ENCODE measurements at regions not wholly inside any gene's neighbourhood (a gene's known extent, or its start where the extent isn't known, plus 50 kb on each side); places are given as distances from the start of the nearest gene placed in this dataset.
A peak's percentile ranks its signal among the peaks of the same experiment; 100 is the strongest.
"Not testable (repeated sequence)": the region's sequence is repeated elsewhere in the genome, so short reads cannot be mapped to it uniquely, and the experiment has no call there.

DNA sequence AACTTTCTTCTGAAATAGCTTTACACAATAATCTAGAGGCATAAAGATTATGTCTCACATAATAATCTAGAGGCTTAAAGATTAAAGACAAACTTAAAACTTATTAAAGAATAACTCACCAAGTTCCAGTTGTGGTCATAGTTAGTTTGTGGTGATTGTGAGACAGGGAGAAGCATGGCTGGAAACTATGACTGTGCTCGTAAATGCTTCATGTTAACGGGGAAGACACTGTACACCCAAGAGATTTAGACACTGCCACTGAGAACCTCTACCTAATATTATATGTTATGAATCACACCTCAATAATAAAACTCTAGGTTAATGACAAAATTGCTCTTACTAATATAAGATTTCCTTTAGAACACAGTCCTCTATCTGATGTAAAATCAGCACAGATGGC is 541.6 kb downstream of the TMEM121 start:
- H3K27me3 Mint-ChIP-seq (ENCODE audit: insufficient read depth, unreplicated experiment) = peaks cover 12% of the 10 kb centered on the region
- Histone ChIP-seq H3K36me3 (ENCODE audit: control insufficient read depth, insufficient read depth, low read length) (no peaks in the 10 kb centered on the region), H3K4me1 (no peaks in the 10 kb centered on the region), H3K4me3 (ENCODE audit: low read depth, low read length) (no peak overlapping the region), H3K27me3 (replicated peaks; ENCODE audit: control insufficient read depth, insufficient read depth, low read length) (no peaks in the 10 kb centered on the region), H3K9me3 (no peaks in the 10 kb centered on the region; the same call in 1 of the 2 replicates)
- no peak overlapping the region for H3K4me3 Mint-ChIP-seq (ENCODE audit: unreplicated experiment)
- H3K27ac Mint-ChIP-seq (ENCODE audit: unreplicated experiment) = no peak overlapping the region
- intact Hi-C loops (cut with micrococcal nuclease; ENCODE audit: unreplicated experiment) = no loop called here
- BruUV-seq (replicated peaks) = no TSS peak
- ChIA-PET CTCF (no interaction called here), POLR2A (no interaction called here)
- H3K4me1 Mint-ChIP-seq (ENCODE audit: low read depth, unreplicated experiment) = no peaks in the 10 kb centered on the region
- no peaks in the 10 kb centered on the region for H3K36me3 Mint-ChIP-seq (ENCODE audit: insufficient read depth, unreplicated experiment)
- peaks cover 6% of the 10 kb centered on the region for H3K9me3 Mint-ChIP-seq (ENCODE audit: unreplicated experiment)
- no peak for DNase-seq
- TF ChIP-seq, protein P1, sequence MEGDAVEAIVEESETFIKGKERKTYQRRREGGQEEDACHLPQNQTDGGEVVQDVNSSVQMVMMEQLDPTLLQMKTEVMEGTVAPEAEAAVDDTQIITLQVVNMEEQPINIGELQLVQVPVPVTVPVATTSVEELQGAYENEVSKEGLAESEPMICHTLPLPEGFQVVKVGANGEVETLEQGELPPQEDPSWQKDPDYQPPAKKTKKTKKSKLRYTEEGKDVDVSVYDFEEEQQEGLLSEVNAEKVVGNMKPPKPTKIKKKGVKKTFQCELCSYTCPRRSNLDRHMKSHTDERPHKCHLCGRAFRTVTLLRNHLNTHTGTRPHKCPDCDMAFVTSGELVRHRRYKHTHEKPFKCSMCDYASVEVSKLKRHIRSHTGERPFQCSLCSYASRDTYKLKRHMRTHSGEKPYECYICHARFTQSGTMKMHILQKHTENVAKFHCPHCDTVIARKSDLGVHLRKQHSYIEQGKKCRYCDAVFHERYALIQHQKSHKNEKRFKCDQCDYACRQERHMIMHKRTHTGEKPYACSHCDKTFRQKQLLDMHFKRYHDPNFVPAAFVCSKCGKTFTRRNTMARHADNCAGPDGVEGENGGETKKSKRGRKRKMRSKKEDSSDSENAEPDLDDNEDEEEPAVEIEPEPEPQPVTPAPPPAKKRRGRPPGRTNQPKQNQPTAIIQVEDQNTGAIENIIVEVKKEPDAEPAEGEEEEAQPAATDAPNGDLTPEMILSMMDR (IDR thresholded peaks at IDR 0.05; ENCODE audit: insufficient read depth in 1 of 2, low read depth in 1 of 2, low read length in 1 of 2, severe bottlenecking in 1 of 2, unreplicated experiment in 1 of 2) = no peak

DNA sequence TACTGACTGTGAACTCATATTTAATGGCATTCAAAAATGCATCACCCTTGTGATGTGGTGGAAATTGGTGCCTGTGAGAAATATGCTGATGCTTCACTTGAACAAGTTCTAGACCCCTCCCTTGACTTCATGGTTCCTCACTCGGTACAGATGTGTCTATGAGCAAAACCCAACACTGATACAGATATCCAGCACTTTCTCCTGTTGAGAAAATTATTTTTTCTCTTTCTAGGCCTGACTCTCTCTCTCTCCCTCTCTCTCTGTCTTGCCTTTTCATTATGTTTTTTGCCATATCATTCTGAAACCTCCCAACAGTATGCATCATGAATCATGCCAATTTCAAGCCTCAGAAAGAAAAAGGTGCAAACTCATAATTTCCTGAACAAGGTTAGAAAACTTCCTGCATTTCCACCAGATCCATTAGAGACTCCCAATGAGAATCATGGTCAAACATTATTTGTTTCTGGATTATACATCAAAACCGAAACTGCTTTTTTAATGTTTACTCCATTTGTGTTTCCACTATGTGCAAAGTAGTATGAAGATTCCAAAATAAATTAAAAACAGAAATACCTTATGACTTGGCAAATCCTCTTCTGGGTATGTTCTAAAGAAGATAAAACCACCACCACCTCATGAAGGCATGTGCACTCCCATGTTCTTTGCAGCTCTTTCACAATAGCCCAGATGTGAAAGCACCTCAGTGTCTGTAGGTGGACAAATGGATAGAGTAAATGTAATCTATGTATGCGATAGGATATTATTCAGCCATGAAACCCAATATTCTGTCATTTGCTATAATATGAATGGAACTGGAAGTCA is 543.6 kb downstream of the TMEM121 start:
- CTCF ChIA-PET = no interaction called here
- DNase-seq = no peak
- H3K9me3 Mint-ChIP-seq (ENCODE audit: unreplicated experiment) = peaks cover 6% of the 10 kb centered on the region
- intact Hi-C loops (cut with micrococcal nuclease; ENCODE audit: unreplicated experiment) = no loop called here
- Histone ChIP-seq H3K4me3 (ENCODE audit: low read depth, low read length) (no peak overlapping the region), H3K9me3 (no peaks in the 10 kb centered on the region; the same call in 1 of the 2 replicates), H3K4me1 (no peaks in the 10 kb centered on the region), H3K27me3 (replicated peaks; ENCODE audit: control insufficient read depth, insufficient read depth, low read length) (no peaks in the 10 kb centered on the region), H3K36me3 (ENCODE audit: control insufficient read depth, insufficient read depth, low read length) (no peaks in the 10 kb centered on the region)
- no TSS peak for BruUV-seq (replicated peaks)
- TF ChIP-seq, protein P1 (IDR thresholded peaks at IDR 0.05; ENCODE audit: insufficient read depth in 1 of 2, low read depth in 1 of 2, low read length in 1 of 2, severe bottlenecking in 1 of 2, unreplicated experiment in 1 of 2) = no peak
- POLR2A ChIA-PET = no interaction called here
- no peaks in the 10 kb centered on the region for H3K4me1 Mint-ChIP-seq (ENCODE audit: low read depth, unreplicated experiment)
- H3K4me3 Mint-ChIP-seq (ENCODE audit: unreplicated experiment) = no peak overlapping the region
- no peak overlapping the region for H3K27ac Mint-ChIP-seq (ENCODE audit: unreplicated experiment)
- H3K36me3 Mint-ChIP-seq (ENCODE audit: insufficient read depth, unreplicated experiment) = no peaks in the 10 kb centered on the region
- H3K27me3 Mint-ChIP-seq (ENCODE audit: insufficient read depth, unreplicated experiment) = peaks cover 12% of the 10 kb centered on the region

DNA sequence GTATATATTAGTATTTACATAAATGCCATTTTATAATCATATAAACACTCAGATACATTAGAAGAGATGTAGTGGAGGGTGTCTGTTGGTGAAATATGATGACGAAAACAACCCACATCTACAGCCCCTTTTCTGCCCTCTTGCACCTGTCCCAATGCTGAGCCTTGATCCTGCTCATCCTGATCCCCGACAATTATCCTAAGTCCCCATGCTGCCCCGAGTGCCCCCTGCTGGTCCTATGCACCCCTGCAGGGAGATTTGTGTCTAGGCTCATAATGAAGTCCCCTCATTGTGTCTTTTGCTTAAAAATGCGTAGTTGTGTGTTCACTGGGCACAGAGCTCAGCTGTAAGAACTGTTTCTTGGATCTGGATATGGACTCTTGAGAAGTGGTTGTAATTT is 554.5 kb downstream of the TMEM121 start:
- Mint-ChIP-seq H3K27ac (ENCODE audit: unreplicated experiment) (no peak overlapping the region), H3K36me3 (ENCODE audit: insufficient read depth, unreplicated experiment) (no peaks in the 10 kb centered on the region), H3K9me3 (ENCODE audit: unreplicated experiment) (no peaks in the 10 kb centered on the region), H3K27me3 (ENCODE audit: insufficient read depth, unreplicated experiment) (peaks cover 8% of the 10 kb centered on the region), H3K4me1 (ENCODE audit: low read depth, unreplicated experiment) (no peaks in the 10 kb centered on the region), H3K4me3 (ENCODE audit: unreplicated experiment) (no peak overlapping the region)
- TF ChIP-seq, protein P1 (IDR thresholded peaks at IDR 0.05; ENCODE audit: insufficient read depth in 1 of 2, low read depth in 1 of 2, low read length in 1 of 2, severe bottlenecking in 1 of 2, unreplicated experiment in 1 of 2) = peak in 1 of 2 experiments; percentile 29
- no peak for DNase-seq
- CTCF ChIA-PET = no interaction called here
- H3K9me3 ChIP-seq = no peaks in the 10 kb centered on the region; the same call in 1 of the 2 replicates
- no TSS peak for BruUV-seq (replicated peaks)
- H3K27me3 ChIP-seq (replicated peaks; ENCODE audit: control insufficient read depth, insufficient read depth, low read length) = no peaks in the 10 kb centered on the region
- H3K4me1 ChIP-seq = no peaks in the 10 kb centered on the region
- no peaks in the 10 kb centered on the region for H3K36me3 ChIP-seq (ENCODE audit: control insufficient read depth, insufficient read depth, low read length)
- POLR2A ChIA-PET = no interaction called here
- no peak overlapping the region for H3K4me3 ChIP-seq (ENCODE audit: low read depth, low read length)
- intact Hi-C loops (cut with micrococcal nuclease; ENCODE audit: unreplicated experiment) = no loop called here

DNA sequence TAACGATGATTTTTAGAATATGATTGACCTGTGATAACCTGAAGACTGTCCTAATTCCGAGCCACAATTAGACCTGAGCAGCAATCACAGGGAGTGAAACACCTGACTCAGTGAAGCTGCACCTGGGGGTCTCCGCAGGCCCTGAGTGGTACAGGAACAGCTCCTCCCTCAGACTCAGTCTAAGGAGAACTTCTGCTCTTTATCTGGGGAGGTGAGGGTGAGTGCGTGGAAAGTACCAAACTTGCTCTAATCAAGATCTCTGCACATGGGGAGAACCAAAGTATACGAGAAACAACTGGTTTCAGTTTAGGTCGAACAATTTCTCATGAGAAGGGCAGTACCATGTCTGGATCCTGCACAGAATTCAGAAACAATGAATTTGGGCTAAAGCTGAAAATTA is 555.3 kb downstream of the TMEM121 start:
- H3K36me3 Mint-ChIP-seq (ENCODE audit: insufficient read depth, unreplicated experiment); H3K9me3 Mint-ChIP-seq (ENCODE audit: unreplicated experiment); POLR2A ChIA-PET: not testable (repeated sequence)

More for the DNA sequence above, 555.3 kb downstream of the TMEM121 start:
- H3K4me3 Mint-ChIP-seq (ENCODE audit: unreplicated experiment); intact Hi-C loops (cut with micrococcal nuclease; ENCODE audit: unreplicated experiment); H3K27me3 Mint-ChIP-seq (ENCODE audit: insufficient read depth, unreplicated experiment); H3K36me3 ChIP-seq (ENCODE audit: control insufficient read depth, insufficient read depth, low read length); H3K4me1 ChIP-seq; CTCF ChIA-PET; H3K9me3 ChIP-seq; H3K27me3 ChIP-seq (replicated peaks; ENCODE audit: control insufficient read depth, insufficient read depth, low read length); H3K4me1 Mint-ChIP-seq (ENCODE audit: low read depth, unreplicated experiment); H3K4me3 ChIP-seq (ENCODE audit: low read depth, low read length); BruUV-seq (replicated peaks); DNase-seq; H3K27ac Mint-ChIP-seq (ENCODE audit: unreplicated experiment): not testable (repeated sequence)
